ENCODE measurements at regions not wholly inside any gene's neighbourhood (a gene's known extent, or its start where the extent isn't known, plus 50 kb on each side); places are given as distances from the start of the nearest gene placed in this dataset.

DNA sequence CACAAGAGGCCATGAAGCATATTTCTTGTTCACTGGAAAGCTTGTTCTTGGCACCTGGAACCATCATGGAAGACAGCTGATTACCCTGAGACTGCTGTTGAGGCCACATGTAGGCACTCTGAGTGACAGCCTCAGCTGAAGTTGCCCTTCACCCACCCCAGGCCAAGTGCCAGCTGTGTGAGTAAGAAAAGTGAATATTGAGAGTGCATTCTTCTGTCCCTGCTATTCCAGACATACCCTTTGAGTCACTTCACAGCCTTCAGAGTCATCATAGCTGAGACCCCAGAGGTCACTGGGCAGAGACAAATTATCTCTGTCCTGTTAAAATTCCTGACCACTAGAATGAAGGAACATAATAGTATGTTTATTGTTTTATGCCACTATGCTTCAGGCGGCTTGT lies 79.6 kb downstream of the NFKBIZ start:
- FAIRE-seq = no peak
- DNase-seq (ENCODE audit: low spot score) = no peak
- H3K36me3 ChIP-seq (replicated peaks in 1 of 2; ENCODE audit: control insufficient read depth in 1 of 2, insufficient read depth in 2 of 2, low read length in 2 of 2) = no peaks in the 10 kb centered on the region
- 43% methylated on average over 1 of the region's 1 CpG for WGBS (ENCODE audit: low lambda C conversion rate)
- no peaks in the 10 kb centered on the region; a peak in 2 of 5 replicates for H3K27me3 ChIP-seq (ENCODE audit: control insufficient read depth in 1 of 2, insufficient read depth in 2 of 2, low read length in 2 of 2)
- no peak for ATAC-seq
- H4K20me1 ChIP-seq (ENCODE audit: insufficient read depth, low read length) = no peaks in the 10 kb centered on the region
- H3K9me3 ChIP-seq (ENCODE audit: low read length) = no peaks in the 10 kb centered on the region
- TF ChIP-seq SMAD3 (CRISPR knock-in tag; IDR thresholded peaks at IDR 0.05) = no peak
- no peak for TF ChIP-seq ATAD3A (CRISPR knock-in tag; IDR thresholded peaks at IDR 0.05)
- TF ChIP-seq ZNF781 (CRISPR knock-in tag; IDR thresholded peaks at IDR 0.05; ENCODE audit: borderline replicate concordance, not compliant biosample characterization) = no peak
- no peak for TF ChIP-seq JDP2 (CRISPR knock-in tag; IDR thresholded peaks at IDR 0.05; ENCODE audit: borderline replicate concordance)
- TF ChIP-seq GABPA (IDR thresholded peaks at IDR 0.05; ENCODE audit: low read depth, low read length) = no peak
- TF ChIP-seq GABPA (CRISPR knock-in tag; IDR thresholded peaks at IDR 0.05; ENCODE audit: low read depth) = no peak
- TF ChIP-seq, protein P1, sequence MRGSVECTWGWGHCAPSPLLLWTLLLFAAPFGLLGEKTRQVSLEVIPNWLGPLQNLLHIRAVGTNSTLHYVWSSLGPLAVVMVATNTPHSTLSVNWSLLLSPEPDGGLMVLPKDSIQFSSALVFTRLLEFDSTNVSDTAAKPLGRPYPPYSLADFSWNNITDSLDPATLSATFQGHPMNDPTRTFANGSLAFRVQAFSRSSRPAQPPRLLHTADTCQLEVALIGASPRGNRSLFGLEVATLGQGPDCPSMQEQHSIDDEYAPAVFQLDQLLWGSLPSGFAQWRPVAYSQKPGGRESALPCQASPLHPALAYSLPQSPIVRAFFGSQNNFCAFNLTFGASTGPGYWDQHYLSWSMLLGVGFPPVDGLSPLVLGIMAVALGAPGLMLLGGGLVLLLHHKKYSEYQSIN (CRISPR knock-in tag; IDR thresholded peaks at IDR 0.05; ENCODE audit: borderline replicate concordance) = no peak
- no peak for TF ChIP-seq GATA4 (IDR thresholded peaks at IDR 0.05; ENCODE audit: borderline replicate concordance, low read depth)
- TF ChIP-seq NR2F1 (CRISPR knock-in tag; IDR thresholded peaks at IDR 0.05) = no peak
- no peaks in the 10 kb centered on the region for H3K4me1 ChIP-seq (ENCODE audit: insufficient read depth, low read length)
- intact Hi-C loops (cut with micrococcal nuclease; ENCODE audit: unreplicated experiment) = loop anchor here (10.0 kb wide), 1 partner anchor 176 kb away; no protein-coding TSS in a partner anchor
- no peak overlapping the region for H3K4me3 ChIP-seq (replicated peaks in 1 of 3; ENCODE audit: insufficient read depth in 1 of 3, low read depth in 2 of 3, low read length in 3 of 3)
- ChIA-PET CTCF (ENCODE audit: low intra/inter-chr PET ratio, low total read pairs) (no interaction called here), POLR2A (no interaction called here)
- no peak overlapping the region for H3K27ac ChIP-seq (ENCODE audit: extremely low read length, insufficient read depth, low read length)
- H3K4me2 ChIP-seq (ENCODE audit: low read depth, low read length) = no peak overlapping the region
- no peaks in the 10 kb centered on the region for H3K79me2 ChIP-seq (ENCODE audit: insufficient read depth, low read length)
- H3K9ac ChIP-seq (ENCODE audit: insufficient read depth, low read depth, low read length) = no peak overlapping the region
- BruUV-seq (replicated peaks) = no TSS peak
- in situ Hi-C loops (cut with HindIII; ENCODE audit: extremely low pct_ligation_motif_present, low pct_unique_long_range_greater_than_20kb) = no loop called here
- H2AFZ ChIP-seq (ENCODE audit: low read length) = no peak overlapping the region

DNA sequence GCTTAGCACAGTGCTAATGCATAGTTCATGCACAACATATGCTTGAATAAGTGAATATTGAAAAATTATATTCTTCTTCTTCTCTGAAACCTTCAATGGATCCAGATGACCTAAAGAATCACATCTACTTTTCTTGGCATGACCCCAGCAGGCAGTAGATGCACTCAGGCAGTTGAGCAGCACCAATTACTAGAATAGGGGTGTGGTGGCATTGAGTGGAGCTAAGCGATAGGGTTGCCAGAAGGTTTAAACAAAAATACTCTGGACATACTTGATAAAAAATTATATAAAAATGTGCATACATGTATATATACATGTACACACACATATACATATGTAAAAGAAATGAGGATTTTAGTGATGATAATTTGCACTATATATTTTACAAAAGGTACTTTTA lies 81.8 kb downstream of the NFKBIZ start:
- H3K4me2 ChIP-seq (ENCODE audit: low read depth, low read length) = no peak overlapping the region
- H2AFZ ChIP-seq (ENCODE audit: low read length) = no peak overlapping the region
- no peak overlapping the region for H3K9ac ChIP-seq (ENCODE audit: insufficient read depth, low read depth, low read length)
- no peaks in the 10 kb centered on the region for H3K36me3 ChIP-seq (replicated peaks in 1 of 2; ENCODE audit: control insufficient read depth in 1 of 2, insufficient read depth in 2 of 2, low read length in 2 of 2)
- POLR2A ChIA-PET = no interaction called here
- DNase-seq (ENCODE audit: low spot score) (no peak), ATAC-seq (no peak), FAIRE-seq (no peak)
- H3K4me3 ChIP-seq (replicated peaks in 1 of 3; ENCODE audit: insufficient read depth in 1 of 3, low read depth in 2 of 3, low read length in 3 of 3) = no peak overlapping the region
- no peak overlapping the region for H3K27ac ChIP-seq (ENCODE audit: extremely low read length, insufficient read depth, low read length)
- no peaks in the 10 kb centered on the region; a peak in 2 of 5 replicates for H3K27me3 ChIP-seq (ENCODE audit: control insufficient read depth in 1 of 2, insufficient read depth in 2 of 2, low read length in 2 of 2)
- intact Hi-C loops (cut with micrococcal nuclease; ENCODE audit: unreplicated experiment) (no loop called here), in situ Hi-C loops (cut with HindIII; ENCODE audit: extremely low pct_ligation_motif_present, low pct_unique_long_range_greater_than_20kb) (no loop called here)
- no peaks in the 10 kb centered on the region for H3K4me1 ChIP-seq (ENCODE audit: insufficient read depth, low read length)
- no peaks in the 10 kb centered on the region for H3K9me3 ChIP-seq (ENCODE audit: low read length)
- no peaks in the 10 kb centered on the region for H3K79me2 ChIP-seq (ENCODE audit: insufficient read depth, low read length)
- H4K20me1 ChIP-seq (ENCODE audit: insufficient read depth, low read length) = no peaks in the 10 kb centered on the region
- no TSS peak for BruUV-seq (replicated peaks)
- WGBS (ENCODE audit: low lambda C conversion rate) = 82% methylated on average over 1 of the region's 1 CpG
- CTCF ChIA-PET (ENCODE audit: low intra/inter-chr PET ratio, low total read pairs) = no interaction called here
- TF ChIP-seq BHLHE40 (IDR thresholded peaks at IDR 0.05; ENCODE audit: low read length) (no peak), TMF1 (CRISPR knock-in tag; IDR thresholded peaks at IDR 0.05; ENCODE audit: low read depth) (no peak), ELF4 (CRISPR knock-in tag; IDR thresholded peaks at IDR 0.05; ENCODE audit: borderline replicate concordance) (no peak), ZNF160 (CRISPR knock-in tag; IDR thresholded peaks at IDR 0.05) (no peak), ZNF747 (CRISPR knock-in tag; IDR thresholded peaks at IDR 0.05; ENCODE audit: borderline replicate concordance) (no peak), SP2 (CRISPR knock-in tag; IDR thresholded peaks at IDR 0.05) (no peak)
- TF ChIP-seq, protein P2, sequence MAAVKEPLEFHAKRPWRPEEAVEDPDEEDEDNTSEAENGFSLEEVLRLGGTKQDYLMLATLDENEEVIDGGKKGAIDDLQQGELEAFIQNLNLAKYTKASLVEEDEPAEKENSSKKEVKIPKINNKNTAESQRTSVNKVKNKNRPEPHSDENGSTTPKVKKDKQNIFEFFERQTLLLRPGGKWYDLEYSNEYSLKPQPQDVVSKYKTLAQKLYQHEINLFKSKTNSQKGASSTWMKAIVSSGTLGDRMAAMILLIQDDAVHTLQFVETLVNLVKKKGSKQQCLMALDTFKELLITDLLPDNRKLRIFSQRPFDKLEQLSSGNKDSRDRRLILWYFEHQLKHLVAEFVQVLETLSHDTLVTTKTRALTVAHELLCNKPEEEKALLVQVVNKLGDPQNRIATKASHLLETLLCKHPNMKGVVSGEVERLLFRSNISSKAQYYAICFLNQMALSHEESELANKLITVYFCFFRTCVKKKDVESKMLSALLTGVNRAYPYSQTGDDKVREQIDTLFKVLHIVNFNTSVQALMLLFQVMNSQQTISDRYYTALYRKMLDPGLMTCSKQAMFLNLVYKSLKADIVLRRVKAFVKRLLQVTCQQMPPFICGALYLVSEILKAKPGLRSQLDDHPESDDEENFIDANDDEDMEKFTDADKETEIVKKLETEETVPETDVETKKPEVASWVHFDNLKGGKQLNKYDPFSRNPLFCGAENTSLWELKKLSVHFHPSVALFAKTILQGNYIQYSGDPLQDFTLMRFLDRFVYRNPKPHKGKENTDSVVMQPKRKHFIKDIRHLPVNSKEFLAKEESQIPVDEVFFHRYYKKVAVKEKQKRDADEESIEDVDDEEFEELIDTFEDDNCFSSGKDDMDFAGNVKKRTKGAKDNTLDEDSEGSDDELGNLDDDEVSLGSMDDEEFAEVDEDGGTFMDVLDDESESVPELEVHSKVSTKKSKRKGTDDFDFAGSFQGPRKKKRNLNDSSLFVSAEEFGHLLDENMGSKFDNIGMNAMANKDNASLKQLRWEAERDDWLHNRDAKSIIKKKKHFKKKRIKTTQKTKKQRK (IDR thresholded peaks at IDR 0.05; ENCODE audit: low read length) = no peak
